ENCODE measurements at regions not wholly inside any gene's neighbourhood (a gene's known extent, or its start where the extent isn't known, plus 50 kb on each side); places are given as distances from the start of the nearest gene placed in this dataset.
"Not testable (repeated sequence)": the region's sequence is repeated elsewhere in the genome, so short reads cannot be mapped to it uniquely, and the experiment has no call there.

- in situ Hi-C loops (cut with HindIII; ENCODE audit: low sequenced_read_pairs), result no loop called here
Observed at GRCh38 chr2:220373878-220374277, 746.4 kb downstream of the SLC4A3 start.

GRCh38 chr2:220374282-220374681, 746.9 kb downstream of the SLC4A3 start:
- in situ Hi-C loops (cut with HindIII; ENCODE audit: low sequenced_read_pairs), result no loop called here

- in situ Hi-C loops (cut with HindIII; ENCODE audit: low sequenced_read_pairs), result no loop called here
Observed at GRCh38 chr2:220377482-220378155, 750.2 kb downstream of the SLC4A3 start.

GRCh38 chr2:220387758-220388157, 760.3 kb downstream of the SLC4A3 start:
- in situ Hi-C loops (cut with HindIII; ENCODE audit: low sequenced_read_pairs), result not testable (repeated sequence)

DNA sequence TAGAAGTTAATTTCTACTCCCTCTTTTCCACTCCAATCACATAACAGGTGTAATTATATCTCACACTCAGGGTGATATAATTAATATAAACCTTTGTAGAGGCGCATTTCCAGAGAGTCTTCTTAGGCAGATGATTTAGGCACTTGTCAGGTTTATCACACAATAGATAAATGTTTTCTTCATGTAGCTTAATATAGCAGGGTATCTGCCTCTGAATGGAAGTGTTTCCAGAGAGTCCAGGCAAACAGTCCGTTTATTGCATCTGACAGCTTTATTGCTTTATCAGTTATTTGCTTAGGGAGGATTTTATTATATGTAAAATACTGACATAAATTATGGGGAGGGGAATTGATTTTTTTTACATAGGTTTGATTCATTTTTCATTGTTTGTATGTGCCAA, 766.3 kb downstream of the SLC4A3 start:
- in situ Hi-C loops (cut with HindIII; ENCODE audit: low sequenced_read_pairs), result no loop called here

- in situ Hi-C loops (cut with HindIII; ENCODE audit: low sequenced_read_pairs), result no loop called here
Observed at GRCh38 chr2:220394433-220394832, 767.0 kb downstream of the SLC4A3 start.

GRCh38 chr2:220396287-220396686, 768.9 kb downstream of the SLC4A3 start:
- in situ Hi-C loops (cut with HindIII; ENCODE audit: low sequenced_read_pairs), result no loop called here

DNA sequence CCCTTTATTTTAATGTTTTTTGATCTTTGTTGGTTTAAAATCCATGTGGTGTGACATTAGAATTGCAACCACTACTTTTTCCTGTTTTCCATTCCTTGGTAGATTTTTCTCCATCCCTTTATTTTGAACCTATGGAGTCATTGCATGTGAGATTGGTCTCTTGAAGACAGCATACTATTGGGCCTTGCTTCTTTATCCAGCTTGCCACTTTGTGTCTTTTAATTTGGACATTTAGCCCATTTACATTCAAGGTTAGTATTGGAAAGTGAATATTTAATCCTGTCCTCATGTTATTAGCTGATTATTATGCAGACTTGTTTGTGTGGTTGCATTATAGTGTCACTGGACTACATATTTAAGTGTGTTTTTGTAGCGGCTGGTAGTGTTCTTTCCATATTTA, 782.9 kb downstream of the SLC4A3 start:
- in situ Hi-C loops (cut with HindIII; ENCODE audit: low sequenced_read_pairs), result no loop called here

GRCh38 chr2:220417503-220417902, 790.1 kb downstream of the SLC4A3 start:
- in situ Hi-C loops (cut with HindIII; ENCODE audit: low sequenced_read_pairs), result no loop called here

GRCh38 chr2:220419647-220420046, 792.2 kb downstream of the SLC4A3 start:
- in situ Hi-C loops (cut with HindIII; ENCODE audit: low sequenced_read_pairs), result loop anchor here (5.0 kb wide), 1 partner anchor 38 kb away; no protein-coding TSS in a partner anchor

DNA sequence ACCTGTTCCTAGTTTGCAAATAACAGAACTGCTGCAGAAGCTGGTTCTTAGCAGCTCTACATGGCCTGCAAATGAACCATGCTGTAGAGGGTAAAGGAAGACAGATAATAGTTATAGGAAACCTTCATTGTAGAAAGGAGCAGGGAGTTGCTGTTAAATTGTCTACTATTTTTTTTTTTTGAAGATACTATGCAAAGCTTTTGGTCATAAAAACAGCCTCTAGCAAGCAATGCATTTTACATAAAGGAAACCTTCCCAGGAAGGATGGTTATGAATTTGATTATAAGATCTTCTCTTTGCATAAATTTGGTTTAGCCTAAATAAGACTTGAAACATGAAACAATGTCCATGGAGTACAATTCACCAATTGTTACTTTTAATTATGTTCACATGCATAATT, 793.4 kb downstream of the SLC4A3 start:
- in situ Hi-C loops (cut with HindIII; ENCODE audit: low sequenced_read_pairs), result loop anchor here (5.0 kb wide), 1 partner anchor 36 kb away; no protein-coding TSS in a partner anchor

DNA sequence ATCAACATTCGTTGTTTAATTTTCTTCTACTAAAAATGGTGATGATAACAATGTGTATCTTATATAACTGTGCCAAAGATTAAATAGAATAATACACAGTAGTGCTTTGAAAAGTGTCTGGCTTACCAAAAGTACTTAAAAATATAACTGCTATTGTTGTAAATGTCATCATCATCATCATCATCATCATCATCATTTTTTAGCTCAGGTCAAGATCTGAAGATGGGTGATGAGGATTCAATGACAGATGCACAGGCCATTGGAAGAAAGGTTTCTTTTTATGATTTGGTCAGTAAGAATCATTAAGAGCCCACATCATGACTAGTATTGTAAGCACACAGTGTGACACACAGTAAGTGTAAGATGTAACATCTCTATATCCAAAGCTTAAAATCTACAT, 795.2 kb downstream of the SLC4A3 start:
- in situ Hi-C loops (cut with HindIII; ENCODE audit: low sequenced_read_pairs), result loop anchor here (5.0 kb wide), 1 partner anchor 35 kb away; no protein-coding TSS in a partner anchor

- in situ Hi-C loops (cut with HindIII; ENCODE audit: low sequenced_read_pairs), result loop anchor here (5.0 kb wide), 1 partner anchor 33 kb away; no protein-coding TSS in a partner anchor
Observed at GRCh38 chr2:220424561-220424960, 797.1 kb downstream of the SLC4A3 start.

- in situ Hi-C loops (cut with HindIII; ENCODE audit: low sequenced_read_pairs), result no loop called here
Observed at GRCh38 chr2:220432645-220433044, 805.2 kb downstream of the SLC4A3 start.

DNA sequence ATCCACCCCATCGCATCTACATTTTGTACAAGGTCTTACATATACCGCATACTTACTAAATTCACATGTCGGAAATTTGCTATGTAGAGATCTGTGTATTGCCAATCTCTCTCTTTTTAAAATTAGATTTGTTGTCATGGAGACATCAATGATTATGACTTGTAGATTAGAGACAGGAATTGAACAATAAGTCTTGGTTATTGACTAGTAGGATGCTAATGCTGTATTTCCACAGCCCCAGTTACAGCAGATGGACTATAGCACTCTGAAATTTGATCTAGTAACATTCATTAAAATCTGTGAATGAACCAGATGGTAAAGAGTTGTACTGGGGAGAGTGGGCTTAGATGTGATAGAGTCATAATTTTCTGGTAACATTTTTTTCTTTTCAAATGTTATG, 805.7 kb downstream of the SLC4A3 start:
- in situ Hi-C loops (cut with HindIII; ENCODE audit: low sequenced_read_pairs), result no loop called here

DNA sequence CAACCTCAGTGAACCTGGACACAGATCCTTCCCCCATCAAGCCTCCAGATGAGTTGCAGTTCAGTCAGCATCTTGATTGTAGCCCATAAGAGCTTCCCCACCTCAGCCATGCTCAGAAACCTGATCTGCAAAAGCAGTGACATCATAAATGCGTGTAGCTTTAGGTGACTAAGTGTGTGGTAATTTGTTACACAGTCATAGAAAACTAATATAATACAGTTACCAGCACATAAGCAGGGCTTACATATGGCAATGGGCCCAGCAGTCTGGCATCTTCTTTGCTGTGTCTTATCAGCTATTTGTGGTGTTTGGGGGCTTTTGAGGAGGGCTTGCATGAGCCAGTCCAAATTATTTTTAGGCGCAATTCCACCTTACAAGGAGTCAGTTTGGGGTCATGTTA, 807.0 kb downstream of the SLC4A3 start:
- in situ Hi-C loops (cut with HindIII; ENCODE audit: low sequenced_read_pairs), result no loop called here

DNA sequence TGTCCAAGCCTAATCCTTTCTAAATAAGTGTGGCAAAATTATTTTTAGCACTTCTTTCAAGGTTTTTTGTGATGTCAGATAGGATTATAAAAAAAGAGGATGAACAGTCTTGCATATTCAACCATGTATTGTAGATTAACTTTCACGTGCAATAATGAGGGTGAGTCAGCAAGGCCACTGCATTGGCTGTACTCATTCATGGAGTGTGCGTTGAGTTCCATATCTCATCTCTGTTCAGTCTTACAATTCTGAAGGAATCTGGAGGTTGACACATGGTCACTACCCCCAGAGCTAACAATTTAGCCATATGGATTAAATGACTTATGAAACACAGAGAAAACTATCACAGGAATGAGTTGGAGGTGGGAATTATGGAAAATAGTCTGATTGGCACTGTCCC, 810.5 kb downstream of the SLC4A3 start:
- in situ Hi-C loops (cut with HindIII; ENCODE audit: low sequenced_read_pairs), result no loop called here

DNA sequence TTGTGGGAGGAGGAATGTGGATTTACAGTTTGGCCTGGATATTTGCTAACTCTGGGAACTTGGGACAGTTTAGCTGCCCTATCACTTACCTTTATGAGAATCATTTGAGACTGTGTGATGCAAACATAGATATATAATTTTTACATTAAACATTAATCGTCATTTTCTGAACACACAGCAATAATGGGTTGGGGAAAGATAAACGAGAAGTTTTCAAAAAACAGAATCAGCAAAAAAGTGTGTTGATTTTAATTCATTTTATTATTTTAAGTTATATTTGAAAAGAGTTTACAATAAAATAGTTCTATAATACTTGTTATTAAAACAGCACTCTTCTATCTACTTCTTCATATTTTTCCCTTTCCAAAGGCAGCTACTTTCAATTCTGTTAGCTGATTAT, 813.3 kb downstream of the SLC4A3 start:
- in situ Hi-C loops (cut with HindIII; ENCODE audit: low sequenced_read_pairs), result no loop called here

GRCh38 chr2:220441404-220441803, 814.0 kb downstream of the SLC4A3 start:
- in situ Hi-C loops (cut with HindIII; ENCODE audit: low sequenced_read_pairs), result no loop called here

DNA sequence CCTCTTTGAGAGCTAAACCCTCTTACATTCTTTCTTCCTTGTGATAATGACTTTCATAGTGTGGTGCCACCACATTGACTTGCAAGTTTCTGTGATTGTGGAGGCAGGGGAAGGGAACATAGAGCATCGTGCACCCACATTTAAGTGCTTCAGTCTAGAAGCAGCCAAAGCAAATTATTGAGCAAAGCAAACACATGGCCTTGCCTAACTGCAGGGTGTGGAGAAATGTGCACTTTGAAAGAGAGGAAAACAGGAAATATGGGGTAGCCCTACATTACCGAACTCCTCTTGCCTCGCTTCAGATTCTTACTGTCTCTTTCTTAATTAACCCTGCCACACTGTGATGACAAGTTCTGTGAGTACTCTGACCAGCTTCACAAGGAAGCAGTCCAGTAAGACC, 814.6 kb downstream of the SLC4A3 start:
- in situ Hi-C loops (cut with HindIII; ENCODE audit: low sequenced_read_pairs), result no loop called here

GRCh38 chr2:220445429-220446105, 818.1 kb downstream of the SLC4A3 start:
- in situ Hi-C loops (cut with HindIII; ENCODE audit: low sequenced_read_pairs), result no loop called here

DNA sequence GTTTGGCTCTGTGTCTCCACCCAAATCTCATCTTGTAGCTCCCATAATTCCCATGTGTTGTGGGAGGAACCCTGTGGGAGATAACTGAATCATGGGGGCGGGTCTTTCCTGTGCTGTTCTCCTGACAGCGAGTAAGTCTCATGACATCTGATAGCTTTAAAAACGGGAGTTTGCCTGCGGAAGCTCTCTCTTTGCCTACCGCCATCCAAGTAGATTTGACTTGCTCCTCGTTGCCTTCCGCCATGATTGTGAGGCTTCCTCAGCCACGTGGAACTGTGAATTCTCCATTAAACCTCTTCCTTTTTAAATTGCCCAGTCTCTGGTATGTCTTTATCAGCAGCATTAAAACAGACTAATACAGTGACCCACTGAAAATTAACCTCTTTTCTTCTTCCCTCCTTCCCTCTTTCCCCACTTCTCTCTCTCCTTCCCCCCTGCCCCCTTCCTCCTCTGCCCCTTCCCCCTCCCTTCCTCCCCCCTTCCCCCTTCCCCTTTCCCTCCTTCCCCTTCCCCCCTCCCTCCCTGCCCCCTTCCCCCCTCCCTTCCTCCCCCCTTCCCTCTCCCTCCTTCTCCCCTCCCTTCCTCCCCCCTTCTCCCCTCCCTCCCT, 818.8 kb downstream of the SLC4A3 start:
- in situ Hi-C loops (cut with HindIII; ENCODE audit: low sequenced_read_pairs), result no loop called here

Measured in DLD1 (cell line).